ENCODE measurements at regions not wholly inside any gene's neighbourhood (a gene's known extent, or its start where the extent isn't known, plus 50 kb on each side); places are given as distances from the start of the nearest gene placed in this dataset.
A peak's percentile ranks its signal among the peaks of the same experiment; 100 is the strongest.

GRCh38 chr4:159444678-159445077, 341.8 kb downstream of the RAPGEF2 start:
- no peak for DNase-seq (ENCODE audit: low read depth in 2 of 2)

- no peak for DNase-seq (ENCODE audit: low read depth in 2 of 2)
These were observed 342.8 kb downstream of the RAPGEF2 start for GRCh38 chr4:159445692-159446091.

GRCh38 chr4:159446266-159446976, 343.5 kb downstream of the RAPGEF2 start:
- no peak for DNase-seq (ENCODE audit: low read depth in 2 of 2)

DNA sequence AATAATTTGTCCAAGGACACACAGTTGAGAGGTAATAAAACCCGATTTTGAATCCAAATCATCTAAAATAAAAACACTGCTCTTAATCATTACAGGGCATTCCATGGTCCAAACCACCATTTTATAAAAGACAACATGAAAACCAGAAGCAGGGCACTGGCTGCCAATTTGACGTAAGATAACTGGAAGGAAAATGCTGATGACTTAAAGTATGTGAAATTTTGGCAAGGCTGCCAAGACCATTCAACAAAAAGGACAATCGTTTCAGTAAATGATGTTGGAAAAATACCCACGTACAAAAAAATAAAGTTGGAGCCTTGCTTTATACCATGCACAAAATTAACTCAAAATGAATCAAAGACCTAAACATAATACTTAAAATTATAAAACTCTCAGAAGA, 344.4 kb downstream of the RAPGEF2 start:
- DNase-seq (ENCODE audit: low read depth in 2 of 2): no peak

- DNase-seq (ENCODE audit: low read depth in 2 of 2): no peak
These were observed 348.1 kb downstream of the RAPGEF2 start for GRCh38 chr4:159451006-159451405.

GRCh38 chr4:159455675-159456237, 352.9 kb downstream of the RAPGEF2 start:
- DNase-seq (ENCODE audit: low read depth in 2 of 2): no peak

DNA sequence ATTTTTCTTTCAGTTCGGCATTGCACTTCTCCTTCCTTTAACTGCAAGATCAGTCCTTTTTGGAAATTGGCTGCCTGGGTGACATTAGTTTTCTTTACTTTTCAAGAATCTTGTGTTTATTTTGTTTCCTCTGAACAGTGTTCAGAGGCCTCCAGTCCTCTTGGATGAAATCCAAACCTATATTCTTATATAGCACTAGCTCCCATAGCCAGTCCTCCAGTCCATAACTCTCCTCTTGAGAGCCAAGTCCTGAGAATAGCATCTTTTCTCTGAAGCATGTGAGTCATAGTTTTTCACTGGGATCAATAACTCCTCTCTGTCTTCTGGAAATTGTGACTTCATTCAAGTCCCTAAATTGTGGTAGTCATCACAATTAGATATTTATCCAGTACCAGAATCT, 357.5 kb downstream of the RAPGEF2 start:
- no peak for DNase-seq (ENCODE audit: low read depth in 2 of 2)

- no peak for DNase-seq (ENCODE audit: low read depth in 2 of 2)
These were observed 360.4 kb downstream of the RAPGEF2 start for GRCh38 chr4:159463235-159463634.

DNA sequence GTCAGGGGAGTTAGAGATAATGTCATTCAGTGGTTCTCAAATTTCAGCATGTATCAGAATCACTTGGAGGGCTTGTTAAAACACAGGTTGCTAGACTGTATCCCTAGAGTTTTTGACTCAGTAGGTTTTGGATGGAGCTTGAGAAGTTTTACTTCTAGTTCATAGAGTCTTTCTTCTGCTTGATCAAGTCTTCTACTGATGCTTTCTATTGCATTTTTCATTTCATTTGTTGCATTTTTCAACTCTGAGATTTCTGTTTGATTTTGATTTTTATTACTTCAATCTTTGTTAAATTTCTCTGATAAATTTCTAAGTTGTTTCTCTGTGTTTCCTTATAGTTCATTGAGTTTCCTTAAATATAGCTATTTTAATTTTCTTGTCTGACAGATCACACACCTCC, 361.4 kb downstream of the RAPGEF2 start:
- no peak for DNase-seq (ENCODE audit: low read depth in 2 of 2)

- no peak for DNase-seq (ENCODE audit: low read depth in 2 of 2)
These were observed 374.0 kb downstream of the RAPGEF2 start for GRCh38 chr4:159476886-159477285.

DNA sequence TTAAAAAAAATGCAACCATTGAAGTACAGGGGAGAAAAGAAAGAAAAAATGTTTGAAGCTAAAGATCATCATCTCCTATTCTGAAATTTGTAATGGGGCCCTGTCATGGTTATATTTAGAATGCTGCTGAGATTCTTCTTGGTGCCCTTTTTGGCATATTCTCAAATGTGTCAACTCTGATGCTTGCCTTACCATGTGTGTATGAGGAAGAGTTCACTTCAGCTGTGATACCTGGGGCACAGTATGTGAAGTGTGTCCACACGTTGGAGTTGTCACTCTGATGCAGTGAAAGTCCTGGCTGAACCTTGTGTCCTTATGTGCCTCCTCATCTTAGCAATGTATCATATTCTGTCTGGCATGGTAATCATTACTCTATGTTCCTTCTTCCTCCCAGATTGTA, 377.9 kb downstream of the RAPGEF2 start:
- no peak for DNase-seq (ENCODE audit: low read depth in 2 of 2)

- no peak for DNase-seq (ENCODE audit: low read depth in 2 of 2)
These were observed 379.1 kb downstream of the RAPGEF2 start for GRCh38 chr4:159481936-159482335.

GRCh38 chr4:159483110-159483781, 380.4 kb downstream of the RAPGEF2 start:
- DNase-seq (ENCODE audit: low read depth in 2 of 2): no peak

DNA sequence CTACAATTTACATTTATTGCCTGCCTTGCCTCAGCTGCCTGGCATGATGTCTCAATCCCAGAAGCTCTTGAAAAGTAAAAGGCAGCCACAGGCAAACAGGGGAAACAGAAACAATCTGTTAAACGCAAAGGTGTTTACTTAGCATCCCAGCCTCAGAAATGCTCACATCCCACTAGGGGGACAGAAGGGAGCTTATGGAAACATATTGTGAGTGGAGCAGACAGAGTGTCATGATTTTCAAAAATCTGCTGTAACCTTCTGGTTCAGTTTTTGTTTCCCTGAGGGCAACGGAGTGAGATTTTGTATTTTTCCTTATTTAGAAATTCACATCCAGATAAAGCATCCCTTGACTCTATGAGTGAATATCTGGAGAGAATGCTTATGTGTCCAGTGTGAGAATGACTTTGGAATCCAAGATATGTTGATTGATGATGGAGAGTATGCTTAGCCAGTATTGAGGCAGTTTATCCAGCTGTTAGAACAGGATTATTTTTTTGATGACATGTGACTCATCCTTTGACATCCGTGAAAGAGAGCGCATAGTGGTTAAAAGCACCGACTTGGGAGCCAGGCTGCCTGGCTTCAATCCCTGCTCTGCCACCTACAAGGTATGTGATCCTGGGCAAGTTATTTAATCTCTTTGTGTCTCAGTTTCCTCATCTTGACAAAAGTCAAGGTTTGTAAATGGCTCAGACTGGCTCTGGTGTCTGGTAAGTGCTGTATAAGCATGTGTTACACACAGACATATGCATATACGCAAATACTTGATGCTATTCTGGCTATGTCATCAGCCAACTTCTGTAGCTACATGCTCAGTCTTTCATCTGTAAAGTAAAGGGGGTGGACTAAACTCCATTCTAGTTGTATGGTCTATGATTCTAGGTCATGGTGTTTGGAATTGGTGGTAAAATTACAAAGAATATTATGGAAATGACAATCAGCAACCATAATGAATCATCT, 381.2 kb downstream of the RAPGEF2 start:
- DNase-seq (ENCODE audit: low read depth in 2 of 2): no peak

- no peak for DNase-seq (ENCODE audit: low read depth in 2 of 2)
These were observed 382.0 kb downstream of the RAPGEF2 start for GRCh38 chr4:159484864-159485263.

DNA sequence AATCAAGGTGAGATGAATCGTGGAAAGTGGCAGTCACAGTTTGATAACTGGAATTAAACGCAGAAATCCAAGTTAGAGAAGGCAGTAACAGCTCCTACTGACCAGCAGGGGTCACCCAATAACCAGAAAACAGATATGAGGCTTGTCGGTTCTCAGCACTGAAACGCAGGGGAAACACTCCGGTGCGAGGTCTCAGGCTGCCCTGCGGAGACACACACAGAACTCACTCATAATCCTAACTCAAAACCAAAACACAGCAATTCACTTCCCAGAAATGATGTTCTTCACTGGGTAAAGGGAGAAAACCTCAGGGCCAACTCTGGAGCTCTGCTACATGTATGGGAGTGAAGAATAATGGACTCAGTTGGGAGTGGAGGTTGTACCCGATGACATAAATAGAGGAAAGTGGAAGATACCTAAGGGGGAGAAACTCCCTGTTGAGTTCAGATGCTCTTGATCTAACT, 384.4 kb downstream of the RAPGEF2 start:
- DNase-seq (ENCODE audit: low read depth in 2 of 2): peak; percentile 46 to 55

DNA sequence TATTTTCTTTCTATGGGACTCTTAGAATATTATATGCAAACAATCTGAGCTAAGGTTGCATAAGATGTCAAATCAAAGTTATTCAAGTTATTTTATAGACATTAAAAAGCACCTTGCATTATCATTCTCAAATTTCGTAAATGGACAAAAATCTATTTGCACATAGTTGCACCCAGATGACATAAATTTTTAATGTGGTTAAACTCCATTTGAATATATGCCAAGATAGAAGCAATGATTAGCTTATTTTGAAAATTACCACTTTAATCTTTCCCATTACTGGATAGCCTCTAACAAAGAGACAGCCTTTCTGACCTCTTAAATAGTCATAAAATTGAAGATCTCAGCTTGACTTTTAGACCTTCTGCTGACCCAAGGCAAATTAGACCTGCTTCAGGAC, 386.8 kb downstream of the RAPGEF2 start:
- DNase-seq (ENCODE audit: low read depth in 2 of 2): no peak

DNA sequence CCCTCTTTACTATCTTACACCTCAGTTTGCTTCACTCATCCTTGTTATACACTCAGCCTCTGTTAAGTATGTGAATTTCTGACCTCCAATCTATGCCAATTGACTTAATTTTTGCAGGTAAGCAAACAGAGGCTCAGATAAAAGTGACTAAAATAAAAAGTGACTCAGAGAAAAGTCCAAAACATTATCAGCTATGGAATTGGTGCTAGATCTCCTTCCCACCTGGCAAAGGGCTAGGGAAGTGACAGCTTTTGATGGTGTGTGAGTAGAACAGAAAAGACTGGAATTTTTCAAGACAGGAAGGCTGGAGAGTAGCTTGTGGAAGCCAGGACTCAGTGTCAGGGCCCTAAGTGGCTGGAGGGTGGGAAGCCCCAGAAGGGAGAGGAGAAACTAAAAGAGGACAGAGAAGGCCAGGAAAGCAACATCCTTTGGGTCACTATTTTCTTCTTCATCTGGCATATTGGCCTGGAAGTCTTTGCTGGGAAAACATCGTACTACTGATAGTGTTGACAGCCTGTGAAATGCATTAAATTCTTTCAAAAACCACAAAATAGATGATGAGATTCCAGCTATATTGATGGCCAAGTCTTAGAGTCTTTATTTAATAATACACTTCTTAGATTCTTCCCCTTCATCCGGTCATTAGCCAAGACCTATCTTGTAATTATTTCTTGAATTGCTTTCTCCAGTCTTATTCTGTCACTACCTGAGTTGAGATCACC, 392.8 kb downstream of the RAPGEF2 start:
- DNase-seq (ENCODE audit: low read depth in 2 of 2): peak; percentile 29 to 35

DNA sequence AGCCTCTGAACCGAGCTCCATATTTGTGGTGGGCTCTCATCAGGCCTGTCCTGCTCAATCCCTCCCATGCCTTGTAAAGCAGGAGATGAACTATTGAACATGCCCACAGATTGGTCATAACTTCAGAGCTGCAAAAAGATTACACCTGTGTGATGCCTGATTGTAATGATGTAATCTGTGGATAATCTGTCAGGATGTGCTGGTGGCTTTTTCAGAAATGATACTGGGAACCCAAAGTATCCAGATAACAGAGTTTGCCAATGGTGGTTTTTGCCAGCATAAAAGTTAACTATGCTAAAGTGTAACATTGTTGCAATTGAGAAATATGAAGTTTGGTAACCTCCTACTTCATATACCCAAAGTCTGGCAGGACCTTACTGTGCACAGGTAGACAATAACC, 393.4 kb downstream of the RAPGEF2 start:
- no peak for DNase-seq (ENCODE audit: low read depth in 2 of 2)

- DNase-seq (ENCODE audit: low read depth in 2 of 2): no peak
These were observed 395.1 kb downstream of the RAPGEF2 start for GRCh38 chr4:159497936-159498335.

DNA sequence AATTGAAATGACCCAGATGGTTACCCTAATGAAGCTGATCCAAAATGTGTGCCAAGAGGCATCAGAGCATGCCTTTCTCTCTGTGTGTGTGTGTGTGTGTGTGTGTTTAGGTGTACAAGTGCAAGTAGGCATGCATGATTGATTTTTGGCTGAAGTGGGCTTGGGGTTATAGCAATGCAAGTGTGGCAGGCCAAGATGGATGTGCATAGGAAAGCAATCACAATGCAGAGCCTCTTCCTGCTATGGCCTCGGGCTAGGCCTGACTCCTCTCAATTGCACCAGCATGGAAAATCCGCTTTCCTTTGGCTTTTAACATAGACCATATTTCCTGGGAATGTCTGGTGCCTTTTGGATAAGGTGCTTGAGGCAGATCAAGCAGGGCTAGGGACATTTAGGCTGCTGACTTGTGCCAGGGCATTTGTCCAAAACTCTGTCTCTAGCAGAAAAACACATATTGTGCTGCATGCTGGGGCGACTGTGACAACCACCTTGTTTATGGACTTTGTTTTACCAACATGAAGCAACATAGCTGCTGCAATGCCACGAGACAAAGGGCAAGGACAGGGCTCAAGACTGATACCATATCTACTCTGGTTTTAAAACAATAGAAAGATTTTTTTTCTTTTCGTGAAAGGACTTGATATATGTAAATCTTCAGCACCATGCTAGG, 395.7 kb downstream of the RAPGEF2 start:
- no peak for DNase-seq (ENCODE audit: low read depth in 2 of 2)
